ENCODE measurements at regions not wholly inside any gene's neighbourhood (a gene's known extent, or its start where the extent isn't known, plus 50 kb on each side); places are given as distances from the start of the nearest gene placed in this dataset.

GRCh38 chr20:50312002-50312681 is 121.5 kb downstream of the CEBPB start:
- TF ChIP-seq, protein P1, sequence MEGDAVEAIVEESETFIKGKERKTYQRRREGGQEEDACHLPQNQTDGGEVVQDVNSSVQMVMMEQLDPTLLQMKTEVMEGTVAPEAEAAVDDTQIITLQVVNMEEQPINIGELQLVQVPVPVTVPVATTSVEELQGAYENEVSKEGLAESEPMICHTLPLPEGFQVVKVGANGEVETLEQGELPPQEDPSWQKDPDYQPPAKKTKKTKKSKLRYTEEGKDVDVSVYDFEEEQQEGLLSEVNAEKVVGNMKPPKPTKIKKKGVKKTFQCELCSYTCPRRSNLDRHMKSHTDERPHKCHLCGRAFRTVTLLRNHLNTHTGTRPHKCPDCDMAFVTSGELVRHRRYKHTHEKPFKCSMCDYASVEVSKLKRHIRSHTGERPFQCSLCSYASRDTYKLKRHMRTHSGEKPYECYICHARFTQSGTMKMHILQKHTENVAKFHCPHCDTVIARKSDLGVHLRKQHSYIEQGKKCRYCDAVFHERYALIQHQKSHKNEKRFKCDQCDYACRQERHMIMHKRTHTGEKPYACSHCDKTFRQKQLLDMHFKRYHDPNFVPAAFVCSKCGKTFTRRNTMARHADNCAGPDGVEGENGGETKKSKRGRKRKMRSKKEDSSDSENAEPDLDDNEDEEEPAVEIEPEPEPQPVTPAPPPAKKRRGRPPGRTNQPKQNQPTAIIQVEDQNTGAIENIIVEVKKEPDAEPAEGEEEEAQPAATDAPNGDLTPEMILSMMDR (IDR thresholded peaks at IDR 0.05): no peak
- TF ChIP-seq POLR2A (IDR thresholded peaks at IDR 0.05): no peak
- no peak for TF ChIP-seq POLR2AphosphoS5 (IDR thresholded peaks at IDR 0.05)
